ENCODE measurements at regions not wholly inside any gene's neighbourhood (a gene's known extent, or its start where the extent isn't known, plus 50 kb on each side); places are given as distances from the start of the nearest gene placed in this dataset. TPM values are rescaled to one million over a fixed set of nuclear protein-coding genes. Genes with fewer than 3 reads are reported as not detected.

DNA sequence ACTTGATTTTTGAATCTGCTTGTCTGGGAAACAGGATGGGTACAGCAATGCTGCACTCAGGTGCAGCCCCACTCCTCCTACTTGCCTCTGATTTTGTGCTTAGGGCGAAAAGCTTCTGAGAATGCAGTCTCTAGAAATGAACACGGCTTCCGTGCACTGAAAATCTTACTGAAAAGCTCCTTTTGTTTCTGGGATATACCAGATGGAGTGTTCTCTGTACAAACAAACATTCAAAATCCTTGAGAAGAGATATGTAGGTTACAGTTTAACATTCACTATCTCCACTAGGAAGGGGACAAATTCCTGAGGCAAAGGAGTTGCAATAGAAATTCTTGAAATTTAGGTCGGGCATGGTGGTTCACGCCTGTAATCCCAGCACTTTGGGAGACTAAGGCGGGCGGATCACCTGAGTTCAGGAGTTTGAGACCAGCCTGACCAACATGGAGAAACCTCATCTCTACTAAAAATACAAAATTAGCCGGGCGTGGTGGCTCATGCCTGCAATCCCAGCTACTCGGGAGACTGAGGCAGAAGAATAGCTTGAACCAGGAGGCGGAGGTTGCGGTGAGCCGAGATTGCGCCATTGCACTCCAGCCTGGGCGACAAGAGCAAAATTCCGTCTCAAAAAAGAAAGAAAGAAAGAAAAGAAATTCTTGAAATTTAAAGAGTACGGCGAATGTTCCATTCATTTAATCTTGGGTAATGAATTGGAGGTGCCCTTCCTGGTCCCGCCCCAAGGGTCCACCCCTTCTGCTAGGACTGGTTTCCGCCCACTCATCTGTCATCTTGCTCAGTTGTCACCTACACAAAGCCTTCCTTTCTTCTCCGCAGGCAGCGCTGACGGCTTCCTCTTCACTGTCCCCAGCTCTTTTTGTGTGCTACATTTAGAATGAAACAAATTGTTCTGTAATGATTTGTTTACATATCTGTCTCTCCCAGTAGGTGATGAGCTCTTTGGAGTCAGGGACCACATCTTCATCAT, 92.4 kb downstream of the SOCS6 start:
- intact Hi-C loops (cut with micrococcal nuclease): no loop called here
- no peak overlapping the region for H3K9ac ChIP-seq (ENCODE audit: insufficient read depth, low read length, poor library complexity, severe bottlenecking)

More for the DNA sequence above, 92.4 kb downstream of the SOCS6 start:
- Mint-ChIP-seq H3K9me3 (peaks cover 0 to 2% (median 0%) of the 10 kb centered on the region in 7 donors), H3K4me3 (peak overlapping the region in 1 of 2 donors; percentile 41), H3K4me1 (peaks cover 12% of the 10 kb centered on the region), H3K36me3 (no peaks in the 10 kb centered on the region), H3K27me3 (ENCODE audit: low read depth in 3 of 3) (peaks cover 0 to 8% (median 3%) of the 10 kb centered on the region in 3 donors), H3K27ac (no peak overlapping the region)
- Histone ChIP-seq H3K9me3 (replicated peaks in 1 of 2; ENCODE audit: control insufficient read depth in 1 of 2, insufficient read depth in 1 of 2, low read length in 2 of 2) (no peaks in the 10 kb centered on the region), H3K79me2 (ENCODE audit: insufficient read depth, low read length) (no peaks in the 10 kb centered on the region), H3K27ac (ENCODE audit: low read depth in 1 of 2, low read length in 2 of 2) (no peak overlapping the region), H3K4me1 (ENCODE audit: control insufficient read depth in 1 of 2, insufficient read depth in 2 of 2, low read length in 2 of 2) (no peaks in the 10 kb centered on the region), H3K36me3 (replicated peaks in 1 of 2; ENCODE audit: control insufficient read depth in 1 of 2, insufficient read depth in 2 of 2, low read length in 2 of 2) (no peaks in the 10 kb centered on the region), H2AFZ (ENCODE audit: insufficient read depth, low read depth, low read length, poor library complexity, severe bottlenecking) (peak overlapping the region; percentile 41), H4K20me1 (ENCODE audit: insufficient read depth, low read length) (no peaks in the 10 kb centered on the region), H3K4me3 (replicated peaks in 1 of 3; ENCODE audit: low read depth in 2 of 3, low read length in 3 of 3) (no peak overlapping the region), H3K27me3 (ENCODE audit: control insufficient read depth in 2 of 2, insufficient read depth in 2 of 2, low read length in 2 of 2) (no peaks in the 10 kb centered on the region), H3K4me2 (replicated peaks; ENCODE audit: extremely low read depth, low read length, poor library complexity, severe bottlenecking) (no peak overlapping the region)
- TF ChIP-seq, protein P1, sequence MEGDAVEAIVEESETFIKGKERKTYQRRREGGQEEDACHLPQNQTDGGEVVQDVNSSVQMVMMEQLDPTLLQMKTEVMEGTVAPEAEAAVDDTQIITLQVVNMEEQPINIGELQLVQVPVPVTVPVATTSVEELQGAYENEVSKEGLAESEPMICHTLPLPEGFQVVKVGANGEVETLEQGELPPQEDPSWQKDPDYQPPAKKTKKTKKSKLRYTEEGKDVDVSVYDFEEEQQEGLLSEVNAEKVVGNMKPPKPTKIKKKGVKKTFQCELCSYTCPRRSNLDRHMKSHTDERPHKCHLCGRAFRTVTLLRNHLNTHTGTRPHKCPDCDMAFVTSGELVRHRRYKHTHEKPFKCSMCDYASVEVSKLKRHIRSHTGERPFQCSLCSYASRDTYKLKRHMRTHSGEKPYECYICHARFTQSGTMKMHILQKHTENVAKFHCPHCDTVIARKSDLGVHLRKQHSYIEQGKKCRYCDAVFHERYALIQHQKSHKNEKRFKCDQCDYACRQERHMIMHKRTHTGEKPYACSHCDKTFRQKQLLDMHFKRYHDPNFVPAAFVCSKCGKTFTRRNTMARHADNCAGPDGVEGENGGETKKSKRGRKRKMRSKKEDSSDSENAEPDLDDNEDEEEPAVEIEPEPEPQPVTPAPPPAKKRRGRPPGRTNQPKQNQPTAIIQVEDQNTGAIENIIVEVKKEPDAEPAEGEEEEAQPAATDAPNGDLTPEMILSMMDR (IDR thresholded peaks at IDR 0.05): no peak
- WGBS (ENCODE audit: insufficient coverage): 93% methylated on average over 15 of the region's 23 CpGs
- no peak for DNase-seq

Small RNA genes in the stretch of these regions (small RNA-seq; reads per million reads assigned to genes)
- not detected for gene RN7SL795P (ENCODE audit: insufficient read length, low read depth)

Data from CD14-positive monocyte (primary cell).